ENCODE measurements at regions not wholly inside any gene's neighbourhood (a gene's known extent, or its start where the extent isn't known, plus 50 kb on each side); places are given as distances from the start of the nearest gene placed in this dataset.
"Not testable (repeated sequence)": the region's sequence is repeated elsewhere in the genome, so short reads cannot be mapped to it uniquely, and the experiment has no call there.

DNA sequence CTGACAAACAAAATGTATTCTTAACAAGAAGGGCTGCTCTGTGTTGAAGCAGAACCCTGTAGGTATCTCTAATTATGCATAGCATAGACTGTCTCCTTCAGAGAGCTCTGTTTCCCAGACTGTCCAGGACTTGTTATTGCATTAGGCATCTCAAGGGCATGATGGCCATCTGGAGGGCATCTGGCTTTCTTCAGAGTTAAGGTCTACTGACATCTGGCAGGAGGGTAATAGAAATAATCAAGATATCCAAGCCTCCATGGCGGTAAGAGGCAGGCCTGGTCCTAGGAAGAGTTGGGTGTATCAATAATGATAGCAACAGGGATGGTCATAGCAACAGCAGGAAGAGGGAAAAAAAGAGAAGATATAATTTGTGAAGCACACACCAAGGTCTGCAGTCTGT lies 161.2 kb downstream of the TTC8 start:
- FAIRE-seq = no peak

DNA sequence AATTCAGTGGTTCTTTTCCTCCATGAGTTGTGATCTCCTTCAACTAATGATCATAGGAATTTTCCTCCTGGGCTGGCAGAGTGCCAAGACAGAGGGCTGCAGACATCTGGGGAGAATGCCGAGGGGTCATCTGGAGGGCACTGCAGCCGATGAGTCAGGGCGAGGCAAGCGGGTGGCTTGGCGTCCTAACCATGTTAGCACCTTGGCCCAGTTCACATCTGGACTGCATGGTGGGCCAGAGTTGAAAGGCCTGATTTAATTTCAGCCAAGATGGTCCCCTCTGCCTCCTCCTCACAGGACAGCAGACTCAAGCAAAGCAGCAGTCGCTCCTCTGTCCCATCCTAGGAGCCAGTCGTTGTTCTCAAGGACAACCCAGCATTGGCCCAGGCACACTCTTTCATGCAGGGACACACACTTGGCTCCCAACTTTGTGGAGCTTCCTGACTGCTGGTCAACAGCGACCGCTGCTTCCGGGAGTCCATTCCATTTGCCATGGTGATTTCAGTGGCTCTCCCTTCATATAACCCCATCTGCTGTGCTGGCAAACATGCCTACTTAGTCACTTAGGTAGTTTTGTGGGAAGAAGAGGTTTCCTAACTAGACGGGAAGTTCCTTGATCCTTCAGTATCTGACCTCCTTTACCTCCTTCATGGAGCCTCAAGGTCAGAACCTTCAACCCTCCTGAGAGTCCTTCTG lies 161.8 kb downstream of the TTC8 start:
- no peak for FAIRE-seq

DNA sequence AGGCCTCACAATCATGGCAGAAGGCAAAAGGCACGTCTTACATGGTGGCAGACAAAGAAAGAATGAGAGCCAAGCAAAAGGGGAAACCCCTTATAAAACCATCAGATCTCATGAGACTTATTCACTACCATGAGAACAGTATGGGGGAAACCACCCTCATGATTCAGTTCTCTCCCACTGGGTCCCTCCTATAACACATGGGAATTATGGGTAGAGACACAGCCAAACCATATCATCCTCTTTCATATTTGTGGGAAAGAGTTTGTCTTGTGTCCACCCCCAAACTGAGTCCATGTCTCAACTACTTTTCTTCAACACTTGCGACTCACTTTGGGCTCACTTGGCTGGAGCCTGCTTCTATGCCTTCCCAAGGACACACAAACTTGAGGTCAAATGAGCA lies 162.5 kb downstream of the TTC8 start:
- FAIRE-seq = not testable (repeated sequence)

DNA sequence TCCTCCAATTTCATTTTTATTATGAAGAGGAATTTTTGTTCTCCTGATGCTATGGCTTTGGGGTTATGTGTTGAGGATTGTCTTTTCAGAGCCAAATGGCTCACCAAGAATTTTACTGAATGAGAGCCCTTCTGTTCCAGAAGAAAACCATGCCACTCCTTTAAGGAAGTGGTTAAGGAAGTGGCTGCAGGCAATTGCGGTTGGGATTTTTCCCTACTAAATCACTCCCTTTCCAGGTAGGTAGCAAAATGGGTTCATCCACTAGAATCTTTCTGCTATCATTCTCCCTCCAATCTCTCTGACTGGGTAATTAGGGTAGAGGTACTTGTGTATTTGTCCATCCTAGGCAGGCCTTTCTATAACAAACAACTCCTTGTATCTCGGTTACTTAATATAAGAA lies 163.1 kb downstream of the TTC8 start:
- FAIRE-seq = no peak

DNA sequence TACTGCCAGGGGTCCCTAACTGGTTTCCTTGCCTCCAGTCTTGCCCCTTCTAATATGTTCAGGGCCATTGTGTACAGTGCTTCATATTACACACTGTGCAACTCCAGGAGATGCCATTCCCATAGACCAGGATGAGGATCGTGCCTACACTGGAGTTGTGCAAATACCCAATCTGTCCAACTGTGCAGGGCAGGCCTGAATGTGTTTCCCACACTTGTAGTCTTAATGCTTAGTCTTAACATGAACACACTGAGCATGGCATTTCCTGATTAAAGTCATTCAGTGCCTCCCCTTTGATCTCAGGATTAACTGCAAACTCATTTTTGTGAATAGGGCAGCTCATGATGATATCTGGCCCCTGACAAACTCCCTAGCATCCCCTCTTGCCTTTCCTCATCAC lies 165.5 kb downstream of the TTC8 start:
- FAIRE-seq = no peak

DNA sequence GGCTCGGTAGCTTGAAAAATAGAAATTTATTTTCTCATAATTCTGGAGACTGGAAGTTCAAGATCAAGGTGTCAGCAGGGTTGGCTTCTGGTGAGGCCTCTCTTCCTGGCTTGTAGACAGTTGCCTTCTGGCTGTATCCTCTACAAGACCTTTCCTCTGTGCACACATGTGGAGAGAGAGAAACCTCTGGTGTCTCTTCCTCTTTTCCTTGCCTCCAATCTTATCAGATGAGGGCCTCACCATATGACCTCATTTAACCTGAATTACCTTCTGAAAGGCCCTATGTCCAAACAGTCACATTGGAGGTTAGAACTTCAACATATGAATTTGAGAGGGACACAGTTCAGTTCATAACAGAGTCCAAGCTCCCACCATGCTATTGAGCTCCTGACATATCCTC lies 166.4 kb downstream of the TTC8 start:
- no peak for FAIRE-seq

DNA sequence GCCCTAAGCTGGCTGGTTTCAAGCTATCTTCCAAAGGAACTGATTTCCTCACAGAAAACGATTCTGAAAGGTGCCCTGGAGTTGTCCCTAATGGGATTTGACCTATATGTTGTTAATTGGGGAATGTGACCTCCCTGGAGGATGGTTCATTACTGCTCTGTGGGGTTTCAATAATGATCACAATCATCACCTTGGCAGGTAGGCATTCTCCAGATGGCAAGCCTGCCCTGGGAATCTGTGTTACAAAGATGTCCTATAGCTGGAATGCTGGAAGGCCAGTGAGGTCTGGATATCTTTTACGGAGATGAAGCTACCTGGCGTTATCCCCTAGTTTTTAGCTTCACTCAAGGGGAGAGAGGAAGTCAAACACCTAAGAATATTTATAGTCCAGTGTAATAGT lies 167.6 kb downstream of the TTC8 start:
- no peak for FAIRE-seq

DNA sequence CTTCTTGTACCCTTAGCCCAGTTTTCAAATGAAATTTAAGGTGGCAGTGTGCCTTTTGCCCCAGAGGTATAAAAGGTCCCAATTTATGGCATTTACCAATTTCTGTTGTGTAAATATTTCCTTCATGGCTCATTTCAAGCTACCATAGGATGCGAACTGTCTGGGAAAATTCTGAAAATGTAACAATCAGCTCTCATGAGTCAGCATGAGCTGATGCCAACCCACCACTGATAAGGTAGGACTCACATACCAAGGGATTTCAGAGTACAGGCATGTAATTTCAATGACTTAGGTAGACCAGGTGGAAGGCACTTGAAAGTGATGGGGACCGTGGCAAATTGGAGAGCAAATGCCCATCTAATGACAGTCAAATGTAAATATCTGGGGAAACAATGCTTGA lies 169.5 kb downstream of the TTC8 start:
- no peak for FAIRE-seq

DNA sequence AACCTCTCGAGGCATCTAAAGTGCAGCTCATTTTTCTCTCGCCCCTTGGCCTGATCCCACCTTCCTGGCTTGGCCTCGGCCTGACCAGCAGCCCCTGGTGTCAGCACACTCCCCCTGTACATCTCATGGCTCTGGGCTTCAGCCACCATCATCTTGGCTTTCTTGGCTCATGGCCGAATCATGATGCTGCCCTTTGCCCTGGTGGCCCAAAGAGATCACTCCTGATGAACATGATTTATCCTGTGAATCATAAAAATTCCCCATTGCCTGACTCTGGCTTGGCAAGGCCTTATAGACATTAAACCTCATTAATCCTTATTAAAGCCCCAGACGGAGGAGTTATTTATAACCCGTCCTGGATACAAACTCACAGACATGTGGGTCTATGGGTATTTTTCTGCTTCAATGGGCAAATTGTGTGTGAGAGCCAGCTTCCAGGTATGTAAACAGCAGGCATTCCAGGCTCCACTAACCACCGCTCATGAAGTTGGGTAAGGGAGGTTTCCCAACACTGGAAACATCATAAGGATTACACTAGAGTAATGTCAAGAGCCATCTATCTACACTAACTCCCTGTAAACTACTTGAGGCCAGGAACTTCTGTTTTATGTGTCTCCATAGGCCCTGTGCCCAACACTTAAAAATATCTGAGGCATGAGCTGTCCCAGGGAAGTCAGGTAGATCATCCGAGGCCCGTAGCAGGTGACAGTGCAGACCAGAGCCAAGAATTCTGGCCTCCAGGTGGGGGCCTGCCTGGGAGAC lies 171.2 kb downstream of the TTC8 start:
- FAIRE-seq = no peak

DNA sequence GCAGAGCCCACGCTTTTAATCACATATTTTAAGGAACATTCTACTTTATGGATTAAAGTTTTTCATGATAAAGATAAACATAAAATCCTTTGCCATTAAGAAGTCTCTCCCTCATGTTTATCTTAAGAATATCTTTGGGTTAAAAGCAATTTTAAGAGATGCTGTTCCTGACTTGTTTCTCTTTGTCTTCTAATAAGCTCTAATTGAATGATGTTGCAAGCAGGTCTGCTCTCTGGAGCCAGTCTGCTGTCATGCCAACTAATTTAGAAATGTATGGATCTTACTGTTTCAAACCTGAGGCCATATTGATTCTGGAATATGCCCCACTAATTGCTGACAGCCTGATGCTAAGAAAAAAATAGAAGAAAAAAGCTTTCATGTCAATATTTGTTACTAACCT lies 173.6 kb downstream of the TTC8 start:
- no peak for FAIRE-seq

DNA sequence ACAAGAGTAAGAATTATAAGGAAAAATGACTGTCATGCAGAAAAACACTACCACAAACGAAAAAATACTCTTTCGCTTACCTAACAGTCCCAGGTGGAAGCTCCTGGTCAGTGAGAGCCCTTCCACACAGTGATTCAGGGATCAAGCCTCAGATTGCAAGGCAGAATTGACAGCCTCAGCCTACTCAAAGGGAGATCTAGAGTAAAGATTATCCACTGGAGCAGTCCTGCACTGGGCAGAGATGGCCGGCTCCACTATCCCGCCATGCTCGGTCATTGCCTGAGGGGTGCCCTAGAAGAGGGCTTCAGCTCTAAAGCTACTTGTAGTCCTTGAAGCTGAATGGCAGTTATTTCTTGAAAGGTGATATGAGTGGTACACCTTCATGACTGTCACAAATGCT lies 174.7 kb downstream of the TTC8 start:
- FAIRE-seq = no peak

DNA sequence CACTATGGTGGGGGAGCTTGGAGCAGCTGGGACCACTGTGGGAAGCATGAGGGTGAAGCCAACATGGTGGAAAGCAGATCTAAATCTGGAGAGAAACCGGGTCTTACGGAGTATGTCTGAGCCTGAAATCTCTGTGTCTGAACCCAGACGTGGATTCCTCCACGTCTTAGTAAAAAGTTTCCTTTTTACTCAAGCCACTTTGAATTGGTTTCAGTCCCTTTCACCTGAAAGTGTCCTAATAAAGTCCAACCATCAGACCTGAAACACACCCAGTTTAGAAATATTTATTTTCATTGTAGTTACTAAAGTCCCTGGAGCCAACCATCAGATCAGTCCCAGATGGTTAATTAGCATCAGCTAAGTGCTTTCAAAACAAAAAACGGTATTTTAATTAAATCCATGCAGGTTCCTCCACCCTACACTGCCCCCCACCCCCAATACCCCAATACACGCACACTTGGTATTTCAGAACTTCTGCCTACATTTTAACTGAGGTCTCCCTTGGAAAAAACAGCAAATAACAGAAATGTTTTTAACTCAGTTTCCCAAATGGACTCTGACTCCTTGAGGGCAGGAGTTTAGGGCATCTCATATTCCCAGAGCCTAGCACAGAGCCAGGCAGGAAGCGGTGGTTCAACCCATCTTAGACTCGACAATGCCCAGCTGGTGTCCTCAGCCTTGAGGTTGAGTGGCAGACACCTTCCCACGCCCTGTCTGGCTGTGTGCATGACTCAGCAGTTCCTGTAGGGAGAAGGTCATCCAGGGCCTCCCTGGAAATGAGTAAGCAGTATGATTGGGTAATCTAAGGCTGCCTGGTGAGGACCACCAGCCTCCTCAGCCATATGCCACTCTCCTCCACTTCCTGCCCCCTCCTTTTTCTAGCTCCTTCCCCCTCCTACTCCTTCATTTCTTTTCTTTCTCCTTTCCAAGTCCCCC lies 175.8 kb downstream of the TTC8 start:
- FAIRE-seq = no peak

DNA sequence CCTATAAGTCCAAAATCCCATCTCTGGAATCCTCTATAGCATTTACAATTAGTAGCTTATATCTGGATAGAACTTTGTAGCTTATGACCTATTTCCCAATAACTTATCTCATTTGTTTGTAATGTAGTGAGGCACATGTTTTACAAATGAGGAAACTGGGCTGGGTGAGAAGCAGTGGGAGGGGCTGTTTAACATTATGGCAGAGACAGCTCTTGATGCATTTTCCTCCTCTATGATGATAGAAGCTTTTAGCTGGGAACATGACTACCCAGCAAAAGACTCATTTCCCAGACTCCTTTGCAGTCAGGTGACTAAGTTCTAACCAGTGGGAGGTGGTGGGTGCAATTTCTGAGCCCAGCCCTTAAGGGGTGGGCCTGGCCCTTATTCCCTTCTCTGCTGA lies 179.7 kb downstream of the TTC8 start:
- FAIRE-seq = no peak

DNA sequence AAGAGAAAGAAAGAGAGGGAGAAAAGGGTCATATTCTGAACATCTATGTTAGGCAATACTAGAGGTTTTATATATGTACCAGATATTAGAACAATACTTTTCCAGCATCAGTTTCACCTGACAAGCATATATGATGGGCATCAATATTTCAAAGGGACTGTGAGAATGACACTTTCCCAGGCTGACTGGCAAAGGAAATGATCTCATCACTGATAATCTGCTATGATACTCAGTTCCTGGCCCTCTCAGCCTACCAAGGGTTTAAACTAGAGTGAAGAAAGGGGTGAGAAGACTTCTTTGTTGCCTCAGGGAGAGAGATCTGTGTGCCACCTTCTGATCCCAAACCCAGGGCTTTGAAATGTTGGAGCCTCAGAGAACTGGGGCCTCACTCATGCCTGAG lies 183.5 kb downstream of the TTC8 start:
- no peak for FAIRE-seq

DNA sequence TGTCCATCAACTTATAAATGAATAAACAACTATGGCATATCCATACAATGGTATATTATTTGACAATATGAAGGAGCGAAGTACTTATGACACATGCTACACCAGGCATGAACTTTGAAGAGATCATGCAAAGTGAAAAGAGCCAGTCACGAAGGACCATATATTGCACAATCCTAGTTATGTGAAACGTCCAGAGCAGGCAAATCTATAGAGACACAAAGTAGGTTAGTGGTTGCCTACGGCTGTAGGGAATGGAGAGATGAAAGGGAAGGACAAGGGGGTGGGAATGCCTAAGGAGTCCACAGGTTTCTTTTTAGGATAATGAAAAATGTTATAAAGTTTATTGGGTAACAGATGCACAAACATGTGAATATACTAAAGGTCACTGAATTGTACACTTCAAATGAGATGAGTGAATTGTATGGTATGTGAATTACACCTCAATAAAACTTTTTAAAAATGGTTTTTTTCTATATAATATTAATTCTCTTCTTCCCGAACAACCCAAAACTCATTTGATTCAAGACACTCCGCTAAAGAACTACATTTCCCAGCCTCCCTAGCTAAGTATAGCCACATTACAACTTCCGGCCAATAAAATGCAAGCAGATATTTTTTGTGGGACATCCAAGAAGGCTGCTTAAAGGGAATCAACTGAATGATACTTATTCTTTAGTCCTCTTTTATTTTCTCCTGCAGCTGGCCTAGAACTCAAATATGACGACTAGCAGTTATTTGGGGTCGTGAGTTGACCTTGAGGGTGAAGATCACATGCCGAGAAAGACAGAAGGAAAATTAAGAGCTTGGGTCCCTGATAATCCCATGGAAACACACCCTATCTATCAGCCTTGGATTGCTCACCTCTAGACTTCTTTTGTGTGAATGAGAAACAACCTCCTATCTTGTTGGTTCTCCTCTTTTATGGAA lies 187.2 kb downstream of the TTC8 start:
- peak; percentile 94 for FAIRE-seq

DNA sequence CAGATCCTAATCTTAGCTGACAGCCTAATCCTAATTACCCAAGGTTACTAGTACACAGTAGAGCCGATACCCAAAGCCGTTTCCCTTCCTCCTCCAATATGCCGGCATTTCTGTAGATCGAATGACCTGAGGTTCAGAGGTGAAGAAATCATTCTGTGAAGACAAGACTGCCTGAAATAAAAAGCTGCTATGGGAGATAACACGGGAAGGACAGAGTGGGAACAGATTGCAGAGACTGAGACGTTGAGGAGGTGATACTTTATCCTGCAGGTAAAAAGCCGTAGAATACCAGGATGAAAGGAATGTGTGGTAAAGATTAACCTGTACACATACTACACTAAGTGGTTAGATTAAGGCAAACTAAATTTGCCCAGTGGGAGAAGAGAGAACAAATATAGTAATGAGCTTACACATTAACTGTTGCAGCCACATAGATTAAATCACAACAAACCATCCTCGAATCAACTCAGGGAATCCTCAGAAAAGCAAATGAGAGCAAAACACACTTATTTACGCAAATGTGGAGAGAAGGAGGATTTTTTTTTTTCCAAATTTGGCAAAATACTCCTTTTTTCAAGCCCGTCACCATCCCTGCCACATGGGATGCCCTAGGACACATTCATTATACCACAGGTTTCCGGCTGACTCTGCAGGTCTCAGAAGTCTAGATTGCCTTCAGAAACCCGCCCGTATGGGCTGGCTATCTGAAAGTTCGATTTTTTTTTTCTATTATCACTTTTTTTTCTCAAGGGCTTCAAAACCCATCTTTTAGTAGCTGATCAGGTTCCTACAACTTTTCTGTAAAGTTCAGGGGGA lies 188.0 kb downstream of the TTC8 start:
- FAIRE-seq = no peak

DNA sequence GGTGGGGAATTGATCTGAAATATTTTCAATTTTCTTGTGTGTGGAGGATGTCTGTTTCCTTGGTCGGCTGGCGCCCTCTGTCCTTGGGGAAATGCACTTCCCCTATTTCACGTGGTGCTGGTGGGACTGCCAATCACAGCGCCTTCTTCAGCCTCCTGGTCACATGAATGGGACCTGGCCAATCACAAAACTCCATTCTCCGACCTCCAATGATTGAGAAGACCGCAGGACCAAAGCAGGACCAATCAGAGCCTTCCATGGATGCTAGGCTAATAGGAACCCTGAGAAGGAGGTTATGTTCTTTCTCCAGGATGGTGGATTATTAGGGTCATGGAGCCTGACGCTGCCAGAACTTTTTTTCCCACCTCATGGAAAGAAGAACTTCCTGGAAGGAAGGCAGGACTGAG lies 188.7 kb downstream of the TTC8 start:
- peak; percentile 45 for FAIRE-seq

DNA sequence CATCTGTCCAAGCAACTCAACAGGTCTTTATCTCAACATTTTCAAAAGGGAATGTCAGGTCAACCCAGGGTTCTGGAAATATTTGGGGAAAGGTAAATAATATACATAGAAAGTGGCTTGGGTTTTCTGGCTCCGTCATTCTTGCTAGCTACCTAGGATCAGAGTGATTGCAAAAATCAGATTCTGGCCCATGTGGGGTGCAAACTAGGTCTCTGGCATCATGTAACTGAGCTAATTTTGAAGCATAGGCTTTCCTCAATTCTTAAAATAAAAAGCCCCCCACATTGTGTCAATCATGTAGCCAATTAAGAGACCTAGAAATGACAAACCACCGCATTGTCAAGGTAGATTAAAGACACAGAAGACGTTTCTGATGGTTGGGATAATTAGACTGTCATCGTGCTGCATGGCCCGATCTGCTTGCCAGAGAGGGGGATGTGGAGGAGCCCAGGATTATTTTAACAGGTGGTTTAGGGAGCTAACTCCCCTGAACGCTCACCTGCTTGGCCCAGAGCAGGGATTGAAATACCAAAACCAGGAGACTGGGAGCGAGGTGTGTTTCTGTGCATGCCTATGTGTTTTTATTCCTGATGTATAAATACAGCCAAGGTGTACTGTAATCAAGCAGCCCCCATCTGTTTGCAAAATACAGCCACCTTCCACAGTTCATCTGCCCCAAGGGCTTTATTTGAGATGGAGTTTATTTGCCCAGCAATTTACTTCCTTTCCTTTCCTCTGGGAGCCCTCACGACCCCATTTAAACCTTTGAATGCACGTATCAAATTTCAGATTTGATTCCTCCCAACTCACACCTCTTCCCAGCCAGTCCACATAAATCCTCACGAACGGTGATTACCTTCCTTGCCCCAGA lies 189.5 kb downstream of the TTC8 start:
- no peak for FAIRE-seq

DNA sequence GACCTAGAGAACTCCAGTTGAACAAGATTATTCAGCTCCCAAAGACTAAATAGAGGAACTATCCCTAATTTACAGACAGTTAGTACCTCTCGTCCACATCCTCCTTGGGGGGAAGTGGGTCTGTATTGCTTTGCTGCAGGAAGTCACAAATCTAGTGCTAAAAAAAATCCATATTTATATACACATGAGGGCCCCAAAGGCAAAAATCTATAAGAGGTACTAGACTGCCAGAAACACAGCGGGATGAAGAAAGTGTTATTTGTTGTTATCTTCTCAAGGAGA lies 190.1 kb downstream of the TTC8 start:
- no peak for FAIRE-seq

DNA sequence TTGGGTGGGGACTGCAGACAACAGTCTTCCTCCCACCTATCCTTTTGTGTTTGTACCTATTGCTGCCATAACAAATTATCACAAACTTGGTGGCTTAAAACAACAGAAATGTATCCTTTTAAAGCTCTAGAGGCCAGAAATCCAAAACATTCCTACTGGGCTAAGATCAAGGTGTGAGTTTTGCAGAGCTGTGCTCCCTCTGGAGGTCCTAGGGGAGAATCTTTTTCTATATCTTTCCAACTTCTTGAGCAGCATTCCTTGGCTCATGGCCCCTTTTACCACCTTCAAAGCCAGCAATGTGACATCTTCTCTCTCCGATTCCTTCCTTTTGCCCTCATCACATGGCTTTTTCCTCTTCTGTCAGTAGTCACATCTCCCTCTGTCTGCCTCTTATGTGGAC lies 190.6 kb downstream of the TTC8 start:
- FAIRE-seq = no peak

DNA sequence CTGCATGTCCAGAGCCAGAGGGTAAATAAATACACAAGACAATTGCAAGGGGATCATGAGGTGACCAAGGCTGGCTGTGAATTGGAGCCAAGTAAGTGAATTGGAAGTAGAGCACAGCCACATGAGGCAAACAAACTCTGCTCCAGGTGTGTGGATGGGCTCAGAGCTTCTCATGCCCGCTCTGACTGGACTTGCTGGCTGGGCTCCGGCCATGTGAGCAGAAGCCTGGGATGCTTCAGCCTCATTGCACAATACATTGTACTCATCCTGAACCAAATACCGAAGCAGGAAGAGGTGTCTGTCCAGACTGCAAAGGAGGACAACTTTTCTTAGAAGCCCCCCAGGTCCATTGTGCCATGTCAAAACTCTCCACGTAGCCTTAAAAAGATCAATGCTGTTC lies 193.0 kb downstream of the TTC8 start:
- FAIRE-seq = no peak

Data from islet of Langerhans (tissue), 1 donor.